ENCODE measurements at regions not wholly inside any gene's neighbourhood (a gene's known extent, or its start where the extent isn't known, plus 50 kb on each side); places are given as distances from the start of the nearest gene placed in this dataset.

DNA sequence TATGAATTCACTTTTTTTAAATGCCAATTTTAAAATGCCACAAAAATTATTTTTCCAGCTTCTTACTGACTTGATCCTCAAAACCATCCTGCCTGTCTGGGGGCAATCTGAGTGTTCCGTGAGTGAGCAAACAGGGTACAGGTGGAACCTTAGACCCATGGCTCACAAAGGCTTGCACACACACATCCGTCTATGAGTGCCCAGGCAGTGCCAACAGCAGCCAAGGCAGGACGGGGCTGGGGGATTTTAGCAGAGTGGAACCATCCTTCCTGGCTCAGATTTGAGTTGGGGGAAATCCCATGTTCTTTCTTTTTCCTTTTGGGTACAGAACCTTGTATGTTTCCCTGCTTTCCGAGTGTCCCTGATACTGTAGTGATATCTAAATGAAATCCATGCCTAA is 377.7 kb upstream of the MGMT start:
- Mint-ChIP-seq H3K4me3 (no peak overlapping the region), H3K27ac (no peak overlapping the region), H3K36me3 (no peaks in the 10 kb centered on the region), H3K4me1 (ENCODE audit: unreplicated experiment) (peaks cover 8% of the 10 kb centered on the region), H3K9me3 (no peaks in the 10 kb centered on the region), H3K27me3 (peaks cover 3% of the 10 kb centered on the region)
- TF ChIP-seq, protein P1, sequence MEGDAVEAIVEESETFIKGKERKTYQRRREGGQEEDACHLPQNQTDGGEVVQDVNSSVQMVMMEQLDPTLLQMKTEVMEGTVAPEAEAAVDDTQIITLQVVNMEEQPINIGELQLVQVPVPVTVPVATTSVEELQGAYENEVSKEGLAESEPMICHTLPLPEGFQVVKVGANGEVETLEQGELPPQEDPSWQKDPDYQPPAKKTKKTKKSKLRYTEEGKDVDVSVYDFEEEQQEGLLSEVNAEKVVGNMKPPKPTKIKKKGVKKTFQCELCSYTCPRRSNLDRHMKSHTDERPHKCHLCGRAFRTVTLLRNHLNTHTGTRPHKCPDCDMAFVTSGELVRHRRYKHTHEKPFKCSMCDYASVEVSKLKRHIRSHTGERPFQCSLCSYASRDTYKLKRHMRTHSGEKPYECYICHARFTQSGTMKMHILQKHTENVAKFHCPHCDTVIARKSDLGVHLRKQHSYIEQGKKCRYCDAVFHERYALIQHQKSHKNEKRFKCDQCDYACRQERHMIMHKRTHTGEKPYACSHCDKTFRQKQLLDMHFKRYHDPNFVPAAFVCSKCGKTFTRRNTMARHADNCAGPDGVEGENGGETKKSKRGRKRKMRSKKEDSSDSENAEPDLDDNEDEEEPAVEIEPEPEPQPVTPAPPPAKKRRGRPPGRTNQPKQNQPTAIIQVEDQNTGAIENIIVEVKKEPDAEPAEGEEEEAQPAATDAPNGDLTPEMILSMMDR (conservative IDR thresholded peaks at IDR 0.05), result no peak
- no peak for DNase-seq (ENCODE audit: extremely low spot score, unreplicated experiment)

DNA sequence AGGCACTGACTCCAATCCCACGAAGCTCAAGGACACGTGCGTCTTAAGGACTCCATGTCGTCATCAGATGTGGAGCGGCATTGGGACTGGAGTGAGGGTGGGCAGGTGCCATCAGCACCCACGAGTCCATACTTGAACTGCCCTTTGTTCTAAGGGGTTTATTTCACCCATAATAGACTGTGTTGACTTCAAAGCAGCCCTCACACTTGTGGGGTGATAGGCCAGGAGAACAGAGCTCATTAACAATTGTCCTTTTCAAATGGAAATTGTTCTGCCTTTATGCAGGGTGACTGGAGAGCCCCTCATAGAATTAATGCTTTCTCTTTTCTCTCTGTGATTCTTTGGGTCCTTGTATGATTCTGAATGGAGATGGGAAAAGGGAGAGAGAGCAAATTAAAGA is 376.9 kb upstream of the MGMT start:
- no peak for DNase-seq (ENCODE audit: extremely low spot score, unreplicated experiment)
- Mint-ChIP-seq H3K4me1 (ENCODE audit: unreplicated experiment) (peaks cover 8% of the 10 kb centered on the region), H3K27me3 (peaks cover 3% of the 10 kb centered on the region), H3K9me3 (no peaks in the 10 kb centered on the region), H3K4me3 (no peak overlapping the region), H3K36me3 (no peaks in the 10 kb centered on the region), H3K27ac (no peak overlapping the region)
- TF ChIP-seq, protein P1 (conservative IDR thresholded peaks at IDR 0.05), result no peak

DNA sequence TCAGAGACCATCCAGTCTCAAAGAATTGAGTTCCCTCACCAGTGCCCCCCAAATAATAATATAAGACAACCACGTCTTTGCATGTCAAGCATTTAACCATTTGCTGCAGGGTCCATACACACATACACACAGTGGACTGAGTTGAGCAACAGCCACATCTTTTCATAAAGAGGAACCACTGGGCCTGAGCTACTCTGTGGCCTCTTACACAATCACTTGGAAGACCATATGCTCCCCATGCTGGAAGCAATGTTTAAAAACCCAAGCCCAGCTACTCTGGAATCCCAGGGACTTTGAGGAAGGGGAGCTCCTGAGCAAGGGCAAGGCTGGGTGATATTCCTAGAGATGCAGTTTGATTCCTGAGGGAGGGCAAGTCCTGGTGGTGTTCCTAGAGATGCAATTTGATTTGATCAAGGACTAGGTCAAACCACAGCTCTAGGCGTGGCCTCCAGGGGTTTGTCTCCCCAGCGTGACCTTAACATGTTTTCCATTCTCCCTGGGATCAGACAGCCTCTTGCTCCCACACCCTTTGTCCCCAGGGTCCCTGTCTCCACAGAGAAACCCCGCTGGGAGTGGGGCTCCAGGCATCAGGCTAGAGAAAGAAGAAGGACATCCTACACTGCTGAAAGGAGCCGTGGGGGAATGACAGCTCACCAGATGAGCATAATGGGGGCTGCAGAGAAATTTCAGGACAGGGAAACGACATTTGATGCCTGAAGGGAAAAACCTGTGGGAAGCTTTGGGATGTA is 376.2 kb upstream of the MGMT start:
- Mint-ChIP-seq H3K4me1 (ENCODE audit: unreplicated experiment) (peaks cover 8% of the 10 kb centered on the region), H3K4me3 (no peak overlapping the region), H3K27me3 (peaks cover 3% of the 10 kb centered on the region), H3K27ac (no peak overlapping the region), H3K9me3 (no peaks in the 10 kb centered on the region), H3K36me3 (no peaks in the 10 kb centered on the region)
- no peak for DNase-seq (ENCODE audit: extremely low spot score, unreplicated experiment)
- TF ChIP-seq, protein P1 (conservative IDR thresholded peaks at IDR 0.05), result no peak

DNA sequence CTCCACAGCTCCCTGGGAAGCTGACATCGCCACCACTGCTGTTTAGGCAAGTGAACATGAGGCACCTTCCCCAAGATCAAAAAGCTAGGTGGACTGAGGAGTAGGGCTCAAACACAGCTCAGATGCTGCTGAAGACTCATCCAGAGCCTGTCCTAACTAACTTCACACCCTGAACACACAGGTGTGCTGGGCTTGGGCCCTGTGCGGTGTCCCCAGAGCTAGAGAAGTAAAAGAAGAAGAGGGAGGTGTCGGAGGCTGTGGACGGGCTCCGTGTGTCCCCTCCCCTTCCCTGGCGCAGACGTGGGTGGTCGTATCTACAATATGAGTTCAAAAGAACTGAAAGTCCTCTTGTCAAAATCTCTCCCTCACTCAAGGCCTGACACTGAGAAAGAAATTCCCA is 373.4 kb upstream of the MGMT start:
- no peak for DNase-seq (ENCODE audit: extremely low spot score, unreplicated experiment)
- H3K27me3 Mint-ChIP-seq, result peaks cover 3% of the 10 kb centered on the region
- no peak overlapping the region for H3K4me3 Mint-ChIP-seq
- TF ChIP-seq, protein P1 (conservative IDR thresholded peaks at IDR 0.05), result no peak
- peaks cover 8% of the 10 kb centered on the region for H3K4me1 Mint-ChIP-seq (ENCODE audit: unreplicated experiment)
- H3K36me3 Mint-ChIP-seq, result no peaks in the 10 kb centered on the region
- no peak overlapping the region for H3K27ac Mint-ChIP-seq
- H3K9me3 Mint-ChIP-seq, result no peaks in the 10 kb centered on the region

DNA sequence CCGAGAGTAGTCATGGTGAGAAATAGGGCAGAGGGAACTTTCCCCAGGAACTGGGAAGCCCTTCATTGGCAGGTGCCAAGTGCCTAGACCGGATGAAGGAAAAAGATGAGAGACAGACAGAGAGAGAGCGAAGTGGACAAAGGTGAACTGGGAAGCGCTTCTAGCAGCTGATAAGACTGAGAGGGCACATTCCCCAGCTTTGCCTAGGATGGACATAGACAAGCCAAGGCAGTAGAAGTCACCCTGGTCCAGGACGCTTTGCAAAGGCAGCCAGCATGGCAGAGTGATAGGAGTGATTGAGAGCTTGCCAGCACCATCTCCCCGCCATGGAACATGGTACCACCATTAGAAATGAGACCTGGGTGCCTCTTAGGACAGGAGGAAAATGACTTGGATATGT is 372.8 kb upstream of the MGMT start:
- DNase-seq (ENCODE audit: extremely low spot score, unreplicated experiment), result no peak
- Mint-ChIP-seq H3K4me1 (ENCODE audit: unreplicated experiment) (peaks cover 8% of the 10 kb centered on the region), H3K9me3 (no peaks in the 10 kb centered on the region), H3K27ac (no peak overlapping the region), H3K36me3 (no peaks in the 10 kb centered on the region), H3K27me3 (peaks cover 3% of the 10 kb centered on the region), H3K4me3 (no peak overlapping the region)
- TF ChIP-seq, protein P1 (conservative IDR thresholded peaks at IDR 0.05), result no peak

All from type B pancreatic cell (in vitro differentiated cells).